ENCODE measurements at regions not wholly inside any gene's neighbourhood (a gene's known extent, or its start where the extent isn't known, plus 50 kb on each side); places are given as distances from the start of the nearest gene placed in this dataset.

DNA sequence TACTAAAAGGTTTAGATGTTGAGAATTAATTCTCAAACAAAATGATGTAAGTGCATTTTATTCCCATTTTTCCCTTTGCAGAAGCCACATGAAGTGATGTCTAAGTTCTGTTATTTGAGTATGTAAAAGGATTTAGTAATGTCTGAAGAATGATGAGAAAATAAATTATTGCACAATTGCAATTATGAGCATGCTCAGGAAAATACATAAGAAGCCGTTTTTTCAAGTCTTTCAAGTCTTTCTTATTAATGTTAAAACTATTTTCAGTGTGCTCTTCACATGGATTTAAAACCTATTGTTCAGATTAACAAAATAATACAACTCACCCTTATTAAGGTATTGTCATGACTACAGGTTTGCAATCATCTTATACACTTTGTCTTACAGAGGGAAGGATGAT, 331.4 kb upstream of the NETO1 start:
- Histone ChIP-seq H3K27me3 (ENCODE audit: control insufficient read depth, insufficient read depth, low read length) (no peaks in the 10 kb centered on the region), H3K36me3 (replicated peaks; ENCODE audit: control insufficient read depth, insufficient read depth, low read length) (no peaks in the 10 kb centered on the region), H3K4me3 (ENCODE audit: insufficient read depth, low read depth, low read length) (no peak overlapping the region)
- DNase-seq, result no peak

DNA sequence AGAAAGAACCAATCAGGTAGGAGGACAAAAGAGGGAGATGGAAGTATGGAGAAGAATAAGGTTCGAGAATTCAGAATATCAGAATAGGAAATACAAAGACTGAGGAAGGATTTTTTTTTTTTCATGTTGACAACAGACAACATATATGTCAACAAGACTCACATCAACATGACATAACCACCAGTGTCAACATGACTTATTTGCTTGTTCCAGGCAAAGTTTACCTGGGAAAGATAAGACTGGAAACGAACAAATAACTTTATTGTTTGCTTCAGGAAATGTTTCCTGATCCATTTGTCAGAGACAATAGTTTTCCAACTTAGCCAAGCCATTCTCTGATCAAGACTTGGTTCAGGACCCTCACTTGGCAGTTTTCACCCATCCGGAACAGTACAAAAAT, 321.9 kb upstream of the NETO1 start:
- no peaks in the 10 kb centered on the region for H3K27me3 ChIP-seq (ENCODE audit: control insufficient read depth, insufficient read depth, low read length)
- no peaks in the 10 kb centered on the region for H3K36me3 ChIP-seq (replicated peaks; ENCODE audit: control insufficient read depth, insufficient read depth, low read length)
- DNase-seq, result no peak
- no peak overlapping the region for H3K4me3 ChIP-seq (ENCODE audit: insufficient read depth, low read depth, low read length)

DNA sequence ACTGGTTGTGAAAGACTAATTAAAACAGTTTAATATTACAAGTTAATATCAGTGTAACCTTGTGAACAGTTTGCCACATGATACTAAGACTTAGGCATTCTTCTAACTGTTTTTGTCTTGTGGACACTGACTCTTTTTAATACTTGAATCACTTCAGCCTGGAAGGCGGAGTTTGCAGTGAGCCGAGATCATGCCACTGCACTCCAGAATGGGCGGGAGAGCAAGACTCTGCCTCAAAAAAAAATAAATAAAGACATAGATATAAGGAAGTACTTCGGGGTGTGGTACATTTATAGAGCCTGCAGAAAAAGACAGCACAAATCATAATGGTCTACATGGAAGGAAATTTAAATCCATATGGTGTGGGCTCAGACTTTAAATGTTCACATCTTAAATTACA, 300.4 kb upstream of the NETO1 start:
- H3K4me3 ChIP-seq (ENCODE audit: insufficient read depth, low read depth, low read length), result no peak overlapping the region
- no peaks in the 10 kb centered on the region for H3K27me3 ChIP-seq (ENCODE audit: control insufficient read depth, insufficient read depth, low read length)
- no peak for DNase-seq
- no peaks in the 10 kb centered on the region for H3K36me3 ChIP-seq (replicated peaks; ENCODE audit: control insufficient read depth, insufficient read depth, low read length)

- no peak for DNase-seq
- H3K36me3 ChIP-seq (replicated peaks; ENCODE audit: control insufficient read depth, insufficient read depth, low read length), result no peaks in the 10 kb centered on the region
- no peak overlapping the region for H3K4me3 ChIP-seq (ENCODE audit: insufficient read depth, low read depth, low read length)
- no peaks in the 10 kb centered on the region for H3K27me3 ChIP-seq (ENCODE audit: control insufficient read depth, insufficient read depth, low read length)
Observed at GRCh38 chr18:73164430-73164829, 296.6 kb upstream of the NETO1 start.

- Histone ChIP-seq H3K36me3 (replicated peaks; ENCODE audit: control insufficient read depth, insufficient read depth, low read length) (no peaks in the 10 kb centered on the region), H3K4me3 (ENCODE audit: insufficient read depth, low read depth, low read length) (no peak overlapping the region), H3K27me3 (ENCODE audit: control insufficient read depth, insufficient read depth, low read length) (no peaks in the 10 kb centered on the region)
- no peak for DNase-seq
Observed at GRCh38 chr18:73163236-73163635, 295.4 kb upstream of the NETO1 start.

DNA sequence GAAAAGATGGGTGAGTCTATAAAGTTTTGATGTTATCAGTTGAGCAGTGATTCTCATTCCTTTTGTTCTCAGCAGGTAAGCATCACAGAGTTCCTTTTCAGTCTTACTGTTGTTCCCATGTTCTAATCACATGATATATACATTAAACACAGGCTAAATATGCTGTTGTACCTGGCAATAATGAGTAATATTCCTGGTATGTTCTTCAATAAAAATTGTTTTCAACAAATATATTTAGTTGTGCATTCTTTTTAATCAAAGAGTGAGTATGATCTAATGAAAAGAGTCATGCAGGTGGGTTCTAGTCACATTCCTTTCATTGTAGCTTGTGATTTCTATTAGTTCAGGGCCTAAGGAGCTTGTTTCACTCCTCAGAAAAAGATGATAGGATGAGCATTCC, 288.3 kb upstream of the NETO1 start:
- Histone ChIP-seq H3K4me3 (ENCODE audit: insufficient read depth, low read depth, low read length) (no peak overlapping the region), H3K27me3 (ENCODE audit: control insufficient read depth, insufficient read depth, low read length) (no peaks in the 10 kb centered on the region), H3K36me3 (replicated peaks; ENCODE audit: control insufficient read depth, insufficient read depth, low read length) (no peaks in the 10 kb centered on the region)
- DNase-seq, result no peak

- Histone ChIP-seq H3K4me3 (ENCODE audit: insufficient read depth, low read depth, low read length) (no peak overlapping the region), H3K27me3 (ENCODE audit: control insufficient read depth, insufficient read depth, low read length) (no peaks in the 10 kb centered on the region), H3K36me3 (replicated peaks; ENCODE audit: control insufficient read depth, insufficient read depth, low read length) (no peaks in the 10 kb centered on the region)
- DNase-seq, result no peak
Observed at GRCh38 chr18:73153271-73153670, 285.5 kb upstream of the NETO1 start.

DNA sequence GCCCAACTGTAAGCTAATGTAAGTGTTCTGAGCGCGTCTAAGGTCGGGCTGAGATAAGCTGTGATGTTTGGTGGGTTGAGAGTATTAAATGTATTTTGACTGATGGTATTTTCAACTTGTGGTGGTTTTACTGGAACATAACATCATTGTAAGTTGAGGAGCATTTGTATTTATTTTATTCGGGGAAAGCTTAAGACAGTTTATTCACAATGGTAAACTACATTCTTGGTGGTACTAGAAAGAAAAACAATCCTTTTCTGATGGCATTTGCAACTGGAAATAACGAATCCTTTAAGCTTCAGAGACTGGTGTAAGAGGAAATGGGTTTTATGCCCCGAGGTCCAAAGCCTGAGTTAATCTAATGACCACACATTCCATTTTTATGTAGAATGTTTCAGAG, 283.3 kb upstream of the NETO1 start:
- Histone ChIP-seq H3K36me3 (replicated peaks; ENCODE audit: control insufficient read depth, insufficient read depth, low read length) (no peaks in the 10 kb centered on the region), H3K27me3 (ENCODE audit: control insufficient read depth, insufficient read depth, low read length) (no peaks in the 10 kb centered on the region), H3K4me3 (ENCODE audit: insufficient read depth, low read depth, low read length) (no peak overlapping the region)
- no peak for DNase-seq

DNA sequence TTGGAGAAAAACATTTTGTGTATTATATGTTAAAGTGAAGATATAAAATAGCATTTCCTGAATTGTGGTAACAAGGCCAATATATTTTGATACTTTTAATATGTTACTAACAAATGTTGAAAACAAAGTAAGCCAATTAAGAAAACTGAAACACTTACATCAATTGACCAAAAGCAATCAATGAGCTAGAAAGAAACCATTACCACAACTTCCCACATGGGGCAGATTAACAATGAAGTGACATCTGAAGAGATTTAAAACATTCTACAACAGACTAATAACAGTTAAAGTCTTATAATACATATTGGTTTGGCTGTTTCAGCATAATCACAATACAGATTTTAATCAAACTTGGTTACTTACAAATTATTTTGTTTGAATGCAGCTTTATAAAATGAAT, 282.4 kb upstream of the NETO1 start:
- DNase-seq, result peak; percentile 7
- no peaks in the 10 kb centered on the region for H3K36me3 ChIP-seq (replicated peaks; ENCODE audit: control insufficient read depth, insufficient read depth, low read length)
- no peaks in the 10 kb centered on the region for H3K27me3 ChIP-seq (ENCODE audit: control insufficient read depth, insufficient read depth, low read length)
- H3K4me3 ChIP-seq (ENCODE audit: insufficient read depth, low read depth, low read length), result no peak overlapping the region

- no peak overlapping the region for H3K4me3 ChIP-seq (ENCODE audit: insufficient read depth, low read depth, low read length)
- H3K36me3 ChIP-seq (replicated peaks; ENCODE audit: control insufficient read depth, insufficient read depth, low read length), result no peaks in the 10 kb centered on the region
- DNase-seq, result no peak
- H3K27me3 ChIP-seq (ENCODE audit: control insufficient read depth, insufficient read depth, low read length), result no peaks in the 10 kb centered on the region
Observed at GRCh38 chr18:73147590-73147989, 279.8 kb upstream of the NETO1 start.

DNA sequence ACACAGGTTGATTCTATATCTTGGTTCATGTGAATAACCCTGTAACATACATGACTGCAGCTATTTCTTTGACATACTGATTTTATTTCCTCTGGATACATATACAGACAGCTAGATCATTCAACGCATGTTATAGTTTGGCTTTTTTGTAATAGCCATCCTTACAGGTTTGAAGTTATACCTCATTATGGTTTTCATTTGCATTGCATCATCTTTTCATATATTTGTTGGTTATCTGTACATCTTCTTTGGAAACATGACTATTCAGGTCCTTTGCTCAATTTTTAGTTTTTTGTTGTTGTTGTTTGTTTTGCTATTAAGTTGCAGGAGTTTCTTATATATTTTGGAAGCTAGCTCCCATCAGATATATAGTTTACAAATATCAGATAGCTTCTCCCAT, 276.2 kb upstream of the NETO1 start:
- H3K4me3 ChIP-seq (ENCODE audit: insufficient read depth, low read depth, low read length), result no peak overlapping the region
- DNase-seq, result no peak
- H3K27me3 ChIP-seq (ENCODE audit: control insufficient read depth, insufficient read depth, low read length), result no peaks in the 10 kb centered on the region
- no peaks in the 10 kb centered on the region for H3K36me3 ChIP-seq (replicated peaks; ENCODE audit: control insufficient read depth, insufficient read depth, low read length)

- H3K4me3 ChIP-seq (ENCODE audit: insufficient read depth, low read depth, low read length), result no peak overlapping the region
- no peak for DNase-seq
- no peaks in the 10 kb centered on the region for H3K36me3 ChIP-seq (replicated peaks; ENCODE audit: control insufficient read depth, insufficient read depth, low read length)
- no peaks in the 10 kb centered on the region for H3K27me3 ChIP-seq (ENCODE audit: control insufficient read depth, insufficient read depth, low read length)
Observed at GRCh38 chr18:73136134-73136533, 268.3 kb upstream of the NETO1 start.

DNA sequence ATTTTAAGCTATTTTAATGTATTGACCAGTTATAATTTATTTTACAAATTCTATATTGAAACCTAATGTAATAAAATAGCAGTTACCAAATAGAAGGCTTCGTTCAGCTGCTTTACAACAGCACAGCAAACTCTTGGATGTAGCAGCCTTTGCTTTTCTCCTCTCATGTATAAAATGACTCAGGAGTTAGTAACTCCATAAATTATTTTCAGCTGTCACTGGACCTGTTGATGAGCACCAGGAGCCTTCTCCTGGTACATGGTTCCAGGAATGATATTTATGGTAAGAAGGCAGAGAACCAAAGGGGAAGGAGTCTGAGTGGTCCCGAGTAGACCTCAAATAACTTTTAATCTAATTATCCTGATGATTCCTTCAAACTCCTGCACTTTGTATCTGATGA, 256.4 kb upstream of the NETO1 start:
- Histone ChIP-seq H3K36me3 (replicated peaks; ENCODE audit: control insufficient read depth, insufficient read depth, low read length) (no peaks in the 10 kb centered on the region), H3K27me3 (ENCODE audit: control insufficient read depth, insufficient read depth, low read length) (no peaks in the 10 kb centered on the region), H3K4me3 (ENCODE audit: insufficient read depth, low read depth, low read length) (no peak overlapping the region)
- no peak for DNase-seq

DNA sequence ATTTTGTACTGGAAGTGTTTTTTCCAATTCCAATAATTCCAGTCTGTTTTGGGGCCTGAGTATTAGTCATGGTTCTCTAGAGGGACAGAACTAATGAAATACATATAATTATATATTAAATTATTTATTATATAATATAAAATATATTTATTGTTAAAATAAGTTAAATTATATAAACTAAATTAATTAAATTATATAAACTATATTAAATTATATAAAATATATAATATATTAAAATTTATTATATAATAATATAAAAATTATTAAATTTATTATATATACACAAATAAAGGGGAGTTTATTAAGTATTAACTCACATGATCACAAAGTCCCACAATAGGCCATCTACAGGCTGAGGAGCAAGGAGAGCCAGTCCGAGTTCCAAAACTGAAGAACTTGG, 253.4 kb upstream of the NETO1 start:
- Histone ChIP-seq H3K27me3 (ENCODE audit: control insufficient read depth, insufficient read depth, low read length) (no peaks in the 10 kb centered on the region), H3K36me3 (replicated peaks; ENCODE audit: control insufficient read depth, insufficient read depth, low read length) (no peaks in the 10 kb centered on the region), H3K4me3 (ENCODE audit: insufficient read depth, low read depth, low read length) (no peak overlapping the region)
- DNase-seq, result no peak

- no peaks in the 10 kb centered on the region for H3K27me3 ChIP-seq (ENCODE audit: control insufficient read depth, insufficient read depth, low read length)
- no peak for DNase-seq
- no peak overlapping the region for H3K4me3 ChIP-seq (ENCODE audit: insufficient read depth, low read depth, low read length)
- no peaks in the 10 kb centered on the region for H3K36me3 ChIP-seq (replicated peaks; ENCODE audit: control insufficient read depth, insufficient read depth, low read length)
Observed at GRCh38 chr18:73120626-73121025, 252.8 kb upstream of the NETO1 start.

DNA sequence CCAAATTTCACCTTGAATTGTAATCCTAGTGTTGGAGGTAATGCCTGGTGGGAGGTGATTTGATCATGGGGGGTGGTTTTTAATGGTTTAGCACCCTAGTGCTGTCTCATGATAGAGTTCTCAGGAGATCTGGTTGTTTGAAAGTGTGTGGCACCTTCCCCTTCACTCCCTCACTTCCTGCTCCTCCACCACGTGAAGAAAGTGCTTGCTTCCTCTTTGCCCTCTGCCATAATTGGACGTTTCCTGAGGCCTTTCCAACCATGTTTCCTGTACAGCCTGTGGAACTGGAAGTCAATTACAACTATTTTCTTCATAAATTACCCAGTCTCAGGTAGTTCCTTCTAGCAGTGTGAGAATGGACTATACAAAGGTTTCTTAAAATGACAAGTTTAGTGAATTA, 251.8 kb upstream of the NETO1 start:
- no peak overlapping the region for H3K4me3 ChIP-seq (ENCODE audit: insufficient read depth, low read depth, low read length)
- no peaks in the 10 kb centered on the region for H3K36me3 ChIP-seq (replicated peaks; ENCODE audit: control insufficient read depth, insufficient read depth, low read length)
- no peaks in the 10 kb centered on the region for H3K27me3 ChIP-seq (ENCODE audit: control insufficient read depth, insufficient read depth, low read length)
- DNase-seq, result no peak
